ENCODE measurements at regions not wholly inside any gene's neighbourhood (a gene's known extent, or its start where the extent isn't known, plus 50 kb on each side); places are given as distances from the start of the nearest gene placed in this dataset.

DNA sequence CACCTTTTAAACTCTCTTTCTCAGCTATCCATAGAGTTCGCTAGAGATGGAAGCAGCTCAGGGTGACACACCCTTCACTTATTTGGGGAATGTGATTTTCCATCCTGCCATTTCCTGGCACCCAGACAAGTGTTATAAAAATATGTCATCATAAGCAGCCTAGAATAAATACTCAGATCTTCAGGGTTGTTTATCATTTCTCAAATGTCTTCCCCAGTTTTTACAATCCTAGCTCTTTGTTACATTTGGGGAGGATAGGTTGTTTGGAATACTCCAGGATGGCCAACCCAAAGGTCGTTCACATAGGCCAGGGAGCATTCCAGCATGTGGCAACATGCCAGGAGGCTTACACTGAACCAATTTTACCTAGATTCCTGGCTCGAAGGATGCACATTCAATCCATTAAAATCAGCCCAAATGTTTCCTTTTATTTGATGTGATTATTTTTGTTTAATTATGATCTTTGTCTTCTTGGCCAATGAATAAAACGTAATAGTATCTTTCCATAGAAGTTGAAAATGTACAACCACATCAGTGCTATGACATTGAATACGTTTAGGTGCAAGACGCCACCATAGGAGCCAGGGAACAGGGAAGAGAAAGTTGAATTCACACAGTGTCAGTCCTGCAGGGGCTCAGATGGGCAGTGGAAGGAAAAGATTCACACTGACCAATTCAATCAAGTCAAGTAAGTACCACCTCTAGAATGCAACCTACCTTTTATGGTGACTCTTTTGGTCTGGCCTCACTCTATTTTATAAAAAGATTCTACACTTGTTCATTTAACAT lies 537.7 kb upstream of the MDFIC2 start:
- no peak overlapping the region for H3K4me3 ChIP-seq (ENCODE audit: low read length)
- TF ChIP-seq, protein P1, sequence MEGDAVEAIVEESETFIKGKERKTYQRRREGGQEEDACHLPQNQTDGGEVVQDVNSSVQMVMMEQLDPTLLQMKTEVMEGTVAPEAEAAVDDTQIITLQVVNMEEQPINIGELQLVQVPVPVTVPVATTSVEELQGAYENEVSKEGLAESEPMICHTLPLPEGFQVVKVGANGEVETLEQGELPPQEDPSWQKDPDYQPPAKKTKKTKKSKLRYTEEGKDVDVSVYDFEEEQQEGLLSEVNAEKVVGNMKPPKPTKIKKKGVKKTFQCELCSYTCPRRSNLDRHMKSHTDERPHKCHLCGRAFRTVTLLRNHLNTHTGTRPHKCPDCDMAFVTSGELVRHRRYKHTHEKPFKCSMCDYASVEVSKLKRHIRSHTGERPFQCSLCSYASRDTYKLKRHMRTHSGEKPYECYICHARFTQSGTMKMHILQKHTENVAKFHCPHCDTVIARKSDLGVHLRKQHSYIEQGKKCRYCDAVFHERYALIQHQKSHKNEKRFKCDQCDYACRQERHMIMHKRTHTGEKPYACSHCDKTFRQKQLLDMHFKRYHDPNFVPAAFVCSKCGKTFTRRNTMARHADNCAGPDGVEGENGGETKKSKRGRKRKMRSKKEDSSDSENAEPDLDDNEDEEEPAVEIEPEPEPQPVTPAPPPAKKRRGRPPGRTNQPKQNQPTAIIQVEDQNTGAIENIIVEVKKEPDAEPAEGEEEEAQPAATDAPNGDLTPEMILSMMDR (conservative IDR thresholded peaks at IDR 0.05; ENCODE audit: low read depth, low read length), result no peak
- DNase-seq (ENCODE audit: low read depth), result peak; percentile 89

- no peak overlapping the region for H3K4me3 ChIP-seq (ENCODE audit: low read length)
- DNase-seq (ENCODE audit: low read depth), result no peak
- TF ChIP-seq, protein P1 (conservative IDR thresholded peaks at IDR 0.05; ENCODE audit: low read depth, low read length), result no peak
Measured at GRCh38 chr3:70840106-70840870, 527.9 kb upstream of the MDFIC2 start.

DNA sequence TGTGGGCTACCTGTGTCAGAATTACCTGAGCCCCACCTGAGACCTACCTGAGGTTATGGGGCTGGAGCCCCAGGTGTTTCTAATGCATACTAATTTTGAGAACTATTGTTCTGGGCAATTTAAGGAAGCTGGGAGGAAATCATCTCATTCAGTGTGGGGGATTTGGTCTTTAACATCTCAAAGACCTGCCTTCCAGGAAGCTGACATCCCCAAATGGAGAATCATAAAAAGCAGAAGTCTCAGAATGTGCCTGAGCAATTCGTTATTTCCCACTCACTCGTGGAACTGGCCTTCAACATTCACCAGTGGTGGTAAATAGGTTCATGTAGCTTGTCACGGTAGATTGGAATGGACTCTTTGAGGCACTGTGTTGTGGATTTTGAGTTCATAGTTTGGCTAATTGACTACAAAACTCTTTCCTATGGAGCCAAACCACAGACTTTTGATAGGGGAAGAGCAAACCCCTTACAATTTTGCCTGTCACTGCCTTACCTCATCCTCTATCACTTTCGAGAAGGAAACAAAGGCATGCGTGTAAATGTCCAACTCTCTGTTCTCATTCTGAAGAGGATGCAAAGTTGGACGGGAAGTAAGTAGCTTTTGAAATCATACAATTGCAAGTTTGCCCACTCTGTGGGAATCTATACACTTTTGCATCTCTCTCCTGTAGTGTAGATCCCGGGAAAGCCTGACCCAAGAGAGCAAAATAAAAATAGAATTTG lies 521.0 kb upstream of the MDFIC2 start:
- DNase-seq (ENCODE audit: low read depth), result no peak
- TF ChIP-seq, protein P1 (conservative IDR thresholded peaks at IDR 0.05; ENCODE audit: low read depth, low read length), result no peak
- no peak overlapping the region for H3K4me3 ChIP-seq (ENCODE audit: low read length)

- DNase-seq (ENCODE audit: low read depth), result no peak
- no peak overlapping the region for H3K4me3 ChIP-seq (ENCODE audit: low read length)
- TF ChIP-seq, protein P1 (conservative IDR thresholded peaks at IDR 0.05; ENCODE audit: low read depth, low read length), result no peak
Measured at GRCh38 chr3:70832834-70833205, 520.4 kb upstream of the MDFIC2 start.

- TF ChIP-seq, protein P1 (conservative IDR thresholded peaks at IDR 0.05; ENCODE audit: low read depth, low read length), result no peak
- DNase-seq (ENCODE audit: low read depth), result no peak
Measured at GRCh38 chr3:70832089-70832833, 519.8 kb upstream of the MDFIC2 start.

GRCh38 chr3:70829092-70829491 lies 516.7 kb upstream of the MDFIC2 start:
- TF ChIP-seq, protein P1 (conservative IDR thresholded peaks at IDR 0.05; ENCODE audit: low read depth, low read length), result no peak
- H3K4me3 ChIP-seq (ENCODE audit: low read length), result no peak overlapping the region
- DNase-seq (ENCODE audit: low read depth), result no peak

More at GRCh38 chr3:70832089-70832833, 519.8 kb upstream of the MDFIC2 start:
- no peak overlapping the region for H3K4me3 ChIP-seq (ENCODE audit: low read length)
